ENCODE measurements at regions not wholly inside any gene's neighbourhood (a gene's known extent, or its start where the extent isn't known, plus 50 kb on each side); places are given as distances from the start of the nearest gene placed in this dataset.
"Not testable (repeated sequence)": the region's sequence is repeated elsewhere in the genome, so short reads cannot be mapped to it uniquely, and the experiment has no call there.

GRCh38 chr2:131780446-131780845, 252.8 kb downstream of the CCDC74A start:
- not testable (repeated sequence) for ATAC-seq (ENCODE audit: low read depth in 2 of 2); H3K27ac ChIP-seq (ENCODE audit: insufficient read depth, low read length, poor library complexity, severe bottlenecking); H3K4me1 Mint-ChIP-seq; H3K4me3 ChIP-seq (ENCODE audit: low read depth, low read length); H3K4me3 Mint-ChIP-seq; H3K4me1 ChIP-seq (ENCODE audit: control insufficient read depth, insufficient read depth, low read length, poor library complexity, severe bottlenecking); H3K27me3 ChIP-seq (ENCODE audit: control insufficient read depth, insufficient read depth, low read length); H3K9me3 Mint-ChIP-seq; H3K27ac Mint-ChIP-seq; H3K36me3 Mint-ChIP-seq; H3K36me3 ChIP-seq (ENCODE audit: control insufficient read depth, insufficient read depth, low read length); H3K27me3 Mint-ChIP-seq; H3K9me3 ChIP-seq (ENCODE audit: control insufficient read depth in 2 of 2, low read length in 2 of 2); DNase-seq

GRCh38 chr2:131801210-131801744, 273.6 kb downstream of the CCDC74A start:
- no peak overlapping the region for H3K4me3 ChIP-seq (ENCODE audit: low read depth, low read length)
- no peak for DNase-seq

GRCh38 chr2:131801745-131802350, 274.2 kb downstream of the CCDC74A start:
- not testable (repeated sequence) for H3K27ac Mint-ChIP-seq; H3K4me3 ChIP-seq (ENCODE audit: low read depth, low read length)
- peak; percentile 82 to 94 for ATAC-seq (ENCODE audit: low read depth in 2 of 2)

More at GRCh38 chr2:131801210-131801744, 273.6 kb downstream of the CCDC74A start:
- Mint-ChIP-seq H3K4me3 (peak overlapping the region in 1 of 4 donors; percentile 16), H3K9me3 (peaks cover 0 to 1% (median 0%) of the 10 kb centered on the region in 7 donors), H3K27ac (no peak overlapping the region), H3K27me3 (no peaks in the 10 kb centered on the region), H3K4me1 (peaks cover 0 to 14% (median 0%) of the 10 kb centered on the region in 4 donors), H3K36me3 (no peaks in the 10 kb centered on the region)
- Histone ChIP-seq H3K36me3 (ENCODE audit: control insufficient read depth, insufficient read depth, low read length) (no peaks in the 10 kb centered on the region), H3K4me1 (ENCODE audit: control insufficient read depth, insufficient read depth, low read length, poor library complexity, severe bottlenecking) (peaks cover 11% of the 10 kb centered on the region), H3K27me3 (ENCODE audit: control insufficient read depth, insufficient read depth, low read length) (peaks cover 1% of the 10 kb centered on the region), H3K27ac (ENCODE audit: insufficient read depth, low read length, poor library complexity, severe bottlenecking) (no peak overlapping the region), H3K9me3 (ENCODE audit: control insufficient read depth in 2 of 2, low read length in 2 of 2) (no peaks in the 10 kb centered on the region)
- no peak for ATAC-seq (ENCODE audit: low read depth in 2 of 2)

GRCh38 chr2:131802351-131802836, 274.7 kb downstream of the CCDC74A start:
- H3K36me3 Mint-ChIP-seq; H3K9me3 ChIP-seq (ENCODE audit: control insufficient read depth in 2 of 2, low read length in 2 of 2); H3K27me3 Mint-ChIP-seq; H3K27ac ChIP-seq (ENCODE audit: insufficient read depth, low read length, poor library complexity, severe bottlenecking); H3K27ac Mint-ChIP-seq; H3K4me3 ChIP-seq (ENCODE audit: low read depth, low read length); H3K27me3 ChIP-seq (ENCODE audit: control insufficient read depth, insufficient read depth, low read length); H3K36me3 ChIP-seq (ENCODE audit: control insufficient read depth, insufficient read depth, low read length); H3K9me3 Mint-ChIP-seq: not testable (repeated sequence)
- ATAC-seq (ENCODE audit: low read depth in 2 of 2) (peak; percentile 40 to 52), DNase-seq (peak in 2 of 3 donors; percentile 10 to 13)
- Mint-ChIP-seq H3K4me1 (peaks cover 0 to 14% (median 0%) of the 10 kb centered on the region in 4 donors), H3K4me3 (peak overlapping the region; percentile 13 to 83 (median 64))
- peaks cover 11% of the 10 kb centered on the region for H3K4me1 ChIP-seq (ENCODE audit: control insufficient read depth, insufficient read depth, low read length, poor library complexity, severe bottlenecking)

More at GRCh38 chr2:131801745-131802350, 274.2 kb downstream of the CCDC74A start:
- H3K4me1 ChIP-seq (ENCODE audit: control insufficient read depth, insufficient read depth, low read length, poor library complexity, severe bottlenecking): peaks cover 11% of the 10 kb centered on the region
- H3K4me1 Mint-ChIP-seq: peaks cover 0 to 14% (median 0%) of the 10 kb centered on the region in 4 donors
- DNase-seq: peak; percentile 35 to 69 (median 69)
- H3K9me3 ChIP-seq (ENCODE audit: control insufficient read depth in 2 of 2, low read length in 2 of 2); H3K27me3 ChIP-seq (ENCODE audit: control insufficient read depth, insufficient read depth, low read length); H3K27ac ChIP-seq (ENCODE audit: insufficient read depth, low read length, poor library complexity, severe bottlenecking); H3K36me3 ChIP-seq (ENCODE audit: control insufficient read depth, insufficient read depth, low read length); H3K27me3 Mint-ChIP-seq; H3K9me3 Mint-ChIP-seq; H3K36me3 Mint-ChIP-seq: not testable (repeated sequence)
- peak overlapping the region; percentile 13 to 83 (median 64) for H3K4me3 Mint-ChIP-seq

- H3K4me1 ChIP-seq (ENCODE audit: control insufficient read depth, insufficient read depth, low read length, poor library complexity, severe bottlenecking): peaks cover 11% of the 10 kb centered on the region
- not testable (repeated sequence) for H3K36me3 Mint-ChIP-seq; H3K36me3 ChIP-seq (ENCODE audit: control insufficient read depth, insufficient read depth, low read length); H3K9me3 ChIP-seq (ENCODE audit: control insufficient read depth in 2 of 2, low read length in 2 of 2); H3K27ac Mint-ChIP-seq; H3K27me3 ChIP-seq (ENCODE audit: control insufficient read depth, insufficient read depth, low read length); DNase-seq; H3K9me3 Mint-ChIP-seq; H3K4me3 Mint-ChIP-seq; H3K27ac ChIP-seq (ENCODE audit: insufficient read depth, low read length, poor library complexity, severe bottlenecking); ATAC-seq (ENCODE audit: low read depth in 2 of 2); H3K4me3 ChIP-seq (ENCODE audit: low read depth, low read length); H3K27me3 Mint-ChIP-seq
- H3K4me1 Mint-ChIP-seq: peaks cover 0 to 14% (median 0%) of the 10 kb centered on the region in 4 donors
Measured at GRCh38 chr2:131803237-131803636, 275.5 kb downstream of the CCDC74A start.

- not testable (repeated sequence) for H3K9me3 Mint-ChIP-seq; H3K27ac Mint-ChIP-seq; H3K27me3 ChIP-seq (ENCODE audit: control insufficient read depth, insufficient read depth, low read length); H3K27me3 Mint-ChIP-seq; H3K36me3 ChIP-seq (ENCODE audit: control insufficient read depth, insufficient read depth, low read length); H3K4me3 Mint-ChIP-seq; H3K9me3 ChIP-seq (ENCODE audit: control insufficient read depth in 2 of 2, low read length in 2 of 2); DNase-seq; H3K36me3 Mint-ChIP-seq; H3K27ac ChIP-seq (ENCODE audit: insufficient read depth, low read length, poor library complexity, severe bottlenecking); ATAC-seq (ENCODE audit: low read depth in 2 of 2); H3K4me1 Mint-ChIP-seq; H3K4me3 ChIP-seq (ENCODE audit: low read depth, low read length); H3K4me1 ChIP-seq (ENCODE audit: control insufficient read depth, insufficient read depth, low read length, poor library complexity, severe bottlenecking)
Measured at GRCh38 chr2:131812605-131813004, 284.9 kb downstream of the CCDC74A start.

GRCh38 chr2:131813378-131813777, 285.7 kb downstream of the CCDC74A start:
- H3K36me3 ChIP-seq (ENCODE audit: control insufficient read depth, insufficient read depth, low read length); ATAC-seq (ENCODE audit: low read depth in 2 of 2); H3K9me3 ChIP-seq (ENCODE audit: control insufficient read depth in 2 of 2, low read length in 2 of 2); H3K4me1 Mint-ChIP-seq; H3K4me3 Mint-ChIP-seq; H3K4me1 ChIP-seq (ENCODE audit: control insufficient read depth, insufficient read depth, low read length, poor library complexity, severe bottlenecking); H3K27ac ChIP-seq (ENCODE audit: insufficient read depth, low read length, poor library complexity, severe bottlenecking); H3K9me3 Mint-ChIP-seq; H3K27me3 ChIP-seq (ENCODE audit: control insufficient read depth, insufficient read depth, low read length); DNase-seq; H3K27me3 Mint-ChIP-seq; H3K4me3 ChIP-seq (ENCODE audit: low read depth, low read length); H3K27ac Mint-ChIP-seq; H3K36me3 Mint-ChIP-seq: not testable (repeated sequence)
